IMR-90 (cell line): ENCODE measurements at regions not wholly inside any gene's neighbourhood (a gene's known extent, or its start where the extent isn't known, plus 50 kb on each side); places are given as distances from the start of the nearest gene placed in this dataset.

ENCODE experiments used
- BHLHE40 ChIP-seq: fragments of 150-350 bp; IDR thresholded peaks from 2 replicates; pipeline ENCODE4 v1.6.1; 2016; ENCODE audit warnings: mild to moderate bottlenecking, low read depth, low read length
- CEBPB ChIP-seq: IDR thresholded peaks from 2 replicates; pipeline ENCODE4 v1.6.1; 2012; ENCODE audit warnings: low read depth, low read length, improper control_type of control experiment
- CHD1 ChIP-seq: IDR thresholded peaks from 2 replicates; pipeline ENCODE4 v1.6.1; 2012; ENCODE audit warnings: low read depth, low read length, improper control_type of control experiment
- CTCF ChIP-seq: conservative IDR thresholded peaks from 2 replicates; pipeline ENCODE4 v1.5.1; 2012; ENCODE audit warnings: mild to moderate bottlenecking, low read depth, low read length, improper control_type of control experiment
- FOS ChIP-seq: fragments of 150-350 bp; IDR thresholded peaks from 2 replicates; pipeline ENCODE4 v1.6.1; 2016; ENCODE audit warnings: low read depth, low read length
- MAFK ChIP-seq: IDR thresholded peaks from 2 replicates; pipeline ENCODE4 v1.6.1; 2012; ENCODE audit warnings: low read depth, low read length, improper control_type of control experiment
- MAZ ChIP-seq: IDR thresholded peaks from 2 replicates; pipeline ENCODE4 v1.6.1; 2012; ENCODE audit warnings: low read depth, mild to moderate bottlenecking, low read length, improper control_type of control experiment, moderate library complexity, borderline replicate concordance
- NFE2L2 ChIP-seq: fragments of 150-350 bp; IDR thresholded peaks from 2 replicates; pipeline ENCODE4 v1.6.1; 2016; ENCODE audit warnings: low read depth, mild to moderate bottlenecking, low read length
- POLR2A ChIP-seq: IDR thresholded peaks from 2 replicates; pipeline ENCODE4 v1.6.1; 2012; ENCODE audit warnings: mild to moderate bottlenecking, low read depth, low read length
- RAD21 ChIP-seq: IDR thresholded peaks from 2 replicates; pipeline ENCODE4 v1.6.1; 2012; ENCODE audit warnings: low read length, improper control_type of control experiment
- RCOR1 ChIP-seq: IDR thresholded peaks from 2 replicates; pipeline ENCODE4 v1.6.1; 2012; ENCODE audit warnings: mild to moderate bottlenecking, low read length, improper control_type of control experiment; ENCODE audit not compliant: insufficient replicate concordance

- TF ChIP-seq CTCF (no peak), CEBPB (no peak), POLR2A (no peak), BHLHE40 (no peak), RAD21 (no peak), MAFK (no peak), MAZ (no peak), CHD1 (no peak), NFE2L2 (no peak), RCOR1 (no peak), FOS (no peak)
Measured at GRCh38 chr20:20778676-20779075, 66.2 kb upstream of the RALGAPA2 start.
